ENCODE measurements at regions not wholly inside any gene's neighbourhood (a gene's known extent, or its start where the extent isn't known, plus 50 kb on each side); places are given as distances from the start of the nearest gene placed in this dataset.

DNA sequence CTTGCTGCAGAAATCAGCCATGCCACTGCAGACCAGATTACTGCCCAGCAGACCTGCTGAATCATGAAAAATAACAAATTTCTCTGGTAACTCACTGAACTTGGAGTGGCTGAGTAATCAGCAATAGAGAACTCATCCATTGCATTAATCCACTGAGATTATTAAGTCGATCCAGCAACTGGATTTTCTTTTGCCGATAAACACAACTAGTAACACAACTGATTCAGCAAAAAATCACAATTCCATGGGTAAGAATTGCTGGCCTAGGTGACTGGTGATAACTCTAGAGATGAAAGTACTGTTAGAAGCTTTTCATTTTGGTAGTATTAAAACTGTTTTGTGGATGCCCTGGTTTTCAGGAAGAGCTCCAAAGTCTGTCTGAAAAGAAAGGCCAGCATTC is 214.5 kb downstream of the ETV1 start:
- TF ChIP-seq, protein P1, sequence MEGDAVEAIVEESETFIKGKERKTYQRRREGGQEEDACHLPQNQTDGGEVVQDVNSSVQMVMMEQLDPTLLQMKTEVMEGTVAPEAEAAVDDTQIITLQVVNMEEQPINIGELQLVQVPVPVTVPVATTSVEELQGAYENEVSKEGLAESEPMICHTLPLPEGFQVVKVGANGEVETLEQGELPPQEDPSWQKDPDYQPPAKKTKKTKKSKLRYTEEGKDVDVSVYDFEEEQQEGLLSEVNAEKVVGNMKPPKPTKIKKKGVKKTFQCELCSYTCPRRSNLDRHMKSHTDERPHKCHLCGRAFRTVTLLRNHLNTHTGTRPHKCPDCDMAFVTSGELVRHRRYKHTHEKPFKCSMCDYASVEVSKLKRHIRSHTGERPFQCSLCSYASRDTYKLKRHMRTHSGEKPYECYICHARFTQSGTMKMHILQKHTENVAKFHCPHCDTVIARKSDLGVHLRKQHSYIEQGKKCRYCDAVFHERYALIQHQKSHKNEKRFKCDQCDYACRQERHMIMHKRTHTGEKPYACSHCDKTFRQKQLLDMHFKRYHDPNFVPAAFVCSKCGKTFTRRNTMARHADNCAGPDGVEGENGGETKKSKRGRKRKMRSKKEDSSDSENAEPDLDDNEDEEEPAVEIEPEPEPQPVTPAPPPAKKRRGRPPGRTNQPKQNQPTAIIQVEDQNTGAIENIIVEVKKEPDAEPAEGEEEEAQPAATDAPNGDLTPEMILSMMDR (IDR thresholded peaks at IDR 0.05): no peak
- H3K36me3 Mint-ChIP-seq (ENCODE audit: low read depth): no peaks in the 10 kb centered on the region

DNA sequence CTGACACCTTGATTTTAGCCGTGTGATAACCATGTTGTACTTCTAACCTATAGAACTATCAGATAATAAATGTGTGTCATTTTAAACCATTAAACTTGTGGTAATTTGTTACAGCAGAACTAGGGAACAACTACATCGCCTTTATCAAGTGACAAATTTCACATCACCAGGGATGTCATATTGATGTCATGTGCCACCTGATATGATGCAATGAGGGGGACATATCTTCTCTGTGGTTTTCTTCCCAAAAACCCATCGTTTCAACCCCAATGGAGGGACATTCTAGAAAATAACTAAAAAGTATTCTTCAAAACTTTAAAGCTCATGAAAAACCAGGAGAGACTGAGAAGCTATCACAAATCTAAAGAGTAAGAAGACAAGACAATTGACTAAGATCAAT is 212.2 kb downstream of the ETV1 start:
- CTCF ChIA-PET: no interaction called here
- Mint-ChIP-seq H3K27me3 (no peaks in the 10 kb centered on the region), H3K4me1 (no peaks in the 10 kb centered on the region), H3K27ac (no peak overlapping the region), H3K36me3 (ENCODE audit: low read depth) (no peaks in the 10 kb centered on the region), H3K4me3 (no peak overlapping the region), H3K9me3 (no peaks in the 10 kb centered on the region)
- DNase-seq (no peak), ATAC-seq (ENCODE audit: low read depth) (no peak)
- TF ChIP-seq, protein P1 (IDR thresholded peaks at IDR 0.05): no peak
- intact Hi-C loops (cut with micrococcal nuclease): no loop called here
- POLR2A ChIA-PET: no interaction called here

More for the DNA sequence above, 214.5 kb downstream of the ETV1 start:
- H3K27me3 Mint-ChIP-seq: no peaks in the 10 kb centered on the region
- H3K4me1 Mint-ChIP-seq: no peaks in the 10 kb centered on the region
- ATAC-seq (ENCODE audit: low read depth) (no peak), DNase-seq (no peak)
- H3K4me3 Mint-ChIP-seq: no peak overlapping the region
- no peaks in the 10 kb centered on the region for H3K9me3 Mint-ChIP-seq
- intact Hi-C loops (cut with micrococcal nuclease): no loop called here
- no peak overlapping the region for H3K27ac Mint-ChIP-seq
- ChIA-PET CTCF (no interaction called here), POLR2A (no interaction called here)

DNA sequence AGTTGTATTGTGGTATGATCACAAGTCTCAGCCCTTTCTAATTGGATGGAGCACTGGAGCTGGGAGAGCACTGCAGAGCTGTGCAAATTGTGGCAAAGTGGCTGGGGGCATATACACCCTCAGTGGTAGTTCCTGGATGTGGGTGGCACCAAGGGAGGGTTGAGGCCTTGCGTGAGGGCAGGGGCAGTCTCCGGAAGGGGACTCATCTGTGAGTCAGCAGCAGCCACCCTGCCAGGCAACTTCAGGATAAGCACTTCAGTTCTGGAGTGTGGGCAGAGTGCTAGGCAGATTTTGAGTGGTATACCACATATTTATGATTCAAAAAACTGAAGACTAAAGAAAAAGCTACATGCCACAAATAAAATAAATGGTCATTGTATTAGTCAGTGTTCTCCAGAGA is 210.5 kb downstream of the ETV1 start:
- CTCF ChIA-PET: no interaction called here
- TF ChIP-seq, protein P1 (IDR thresholded peaks at IDR 0.05): no peak
- no peak for ATAC-seq (ENCODE audit: low read depth)
- Mint-ChIP-seq H3K4me1 (no peaks in the 10 kb centered on the region), H3K9me3 (no peaks in the 10 kb centered on the region), H3K27ac (no peak overlapping the region), H3K27me3 (no peaks in the 10 kb centered on the region), H3K36me3 (ENCODE audit: low read depth) (no peaks in the 10 kb centered on the region), H3K4me3 (no peak overlapping the region)
- intact Hi-C loops (cut with micrococcal nuclease): no loop called here
- no peak for DNase-seq
- POLR2A ChIA-PET: no interaction called here

DNA sequence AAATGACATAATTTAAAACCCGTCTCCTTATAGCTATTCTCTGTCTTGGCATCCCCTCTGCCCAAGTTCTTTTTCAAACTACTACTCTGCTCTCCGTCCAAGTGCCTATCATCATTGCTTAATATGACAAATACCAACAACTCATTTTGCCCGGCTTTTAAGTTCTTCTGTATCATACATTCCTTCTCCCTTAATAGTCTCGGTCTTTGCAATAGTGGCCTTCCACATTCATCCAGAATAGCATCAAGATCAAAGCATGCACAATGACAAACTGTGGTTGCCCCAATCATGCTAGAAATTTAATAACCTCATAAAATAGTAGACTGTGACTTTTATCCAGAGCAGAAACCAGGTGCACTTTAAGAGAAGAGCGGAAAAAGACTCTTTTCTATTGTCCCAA is 198.9 kb downstream of the ETV1 start:
- H3K36me3 Mint-ChIP-seq (ENCODE audit: low read depth): no peaks in the 10 kb centered on the region
- CTCF ChIA-PET: no interaction called here
- H3K4me1 Mint-ChIP-seq: no peaks in the 10 kb centered on the region
- no peaks in the 10 kb centered on the region for H3K27me3 Mint-ChIP-seq
- H3K27ac Mint-ChIP-seq: no peak overlapping the region
- intact Hi-C loops (cut with micrococcal nuclease): no loop called here
- H3K4me3 Mint-ChIP-seq: no peak overlapping the region
- TF ChIP-seq, protein P1 (IDR thresholded peaks at IDR 0.05): no peak
- POLR2A ChIA-PET: no interaction called here
- peaks cover 2% of the 10 kb centered on the region for H3K9me3 Mint-ChIP-seq
- no peak for ATAC-seq (ENCODE audit: low read depth)
- no peak for DNase-seq

DNA sequence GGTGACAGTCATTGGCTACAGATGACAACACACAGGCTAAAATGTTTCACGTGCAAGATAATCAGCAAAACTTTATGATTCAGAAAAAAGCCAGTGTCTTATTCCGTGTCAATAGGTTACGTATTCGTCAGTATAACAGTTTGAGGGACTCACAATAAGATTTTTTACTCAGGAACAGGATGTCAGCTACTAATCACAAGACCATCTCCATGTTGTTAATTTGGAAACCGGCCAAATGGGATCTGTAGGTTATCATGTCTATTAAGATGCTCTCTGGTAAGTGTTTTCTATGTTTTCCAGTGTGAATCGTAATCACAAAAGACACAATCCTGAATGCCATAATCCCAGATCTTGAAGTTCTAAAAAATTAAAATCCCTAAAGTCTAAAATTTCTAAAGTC is 197.3 kb downstream of the ETV1 start:
- DNase-seq: no peak
- peaks cover 3% of the 10 kb centered on the region for H3K9me3 Mint-ChIP-seq
- intact Hi-C loops (cut with micrococcal nuclease): no loop called here
- TF ChIP-seq, protein P1 (IDR thresholded peaks at IDR 0.05): no peak
- POLR2A ChIA-PET: no interaction called here
- H3K4me1 Mint-ChIP-seq: no peaks in the 10 kb centered on the region
- H3K27me3 Mint-ChIP-seq: no peaks in the 10 kb centered on the region
- no peak overlapping the region for H3K27ac Mint-ChIP-seq
- no peaks in the 10 kb centered on the region for H3K36me3 Mint-ChIP-seq (ENCODE audit: low read depth)
- ATAC-seq (ENCODE audit: low read depth): no peak
- CTCF ChIA-PET: no interaction called here
- H3K4me3 Mint-ChIP-seq: no peak overlapping the region

Data from activated B cell treated with CpG ODN at 0.5 μM for 24 hours (primary cell).